HTR-8/SVneo (cell line): ENCODE measurements at regions not wholly inside any gene's neighbourhood (a gene's known extent, or its start where the extent isn't known, plus 50 kb on each side); places are given as distances from the start of the nearest gene placed in this dataset.
"Not testable (repeated sequence)": the region's sequence is repeated elsewhere in the genome, so short reads cannot be mapped to it uniquely, and the experiment has no call there.

Source experiments
- DNase-seq: peaks from one replicate; pipeline ENCODE4 v3.0.0; 2011; ENCODE audit warnings: low spot score, mixed read lengths; ENCODE audit not compliant: insufficient read length
- FAIRE-seq: peaks from 2 replicates; lab custom pipeline; 2011; peaks lifted over from hg19 to GRCh38; lab: Jason Lieb, UNC

DNA sequence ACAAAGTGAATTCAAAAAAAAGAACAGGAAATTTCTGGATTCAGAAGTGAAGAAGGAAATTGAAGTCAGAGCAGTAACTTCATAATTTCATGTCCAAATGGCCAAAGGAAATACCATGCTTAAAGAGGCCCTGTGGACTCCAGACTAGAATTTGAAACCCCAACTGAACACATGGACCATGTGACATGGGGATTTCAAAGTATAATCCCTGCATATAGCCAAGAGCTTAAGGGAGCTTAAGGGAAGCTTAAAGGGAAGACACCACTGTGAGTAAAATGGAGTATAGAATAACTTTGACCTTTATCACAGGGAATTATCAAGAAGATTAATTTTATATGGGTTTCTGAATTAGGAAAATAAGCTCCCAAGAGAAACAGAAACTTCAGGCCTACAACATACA is 241.8 kb upstream of the POGK start:
- DNase-seq (no peak), FAIRE-seq (no peak)

DNA sequence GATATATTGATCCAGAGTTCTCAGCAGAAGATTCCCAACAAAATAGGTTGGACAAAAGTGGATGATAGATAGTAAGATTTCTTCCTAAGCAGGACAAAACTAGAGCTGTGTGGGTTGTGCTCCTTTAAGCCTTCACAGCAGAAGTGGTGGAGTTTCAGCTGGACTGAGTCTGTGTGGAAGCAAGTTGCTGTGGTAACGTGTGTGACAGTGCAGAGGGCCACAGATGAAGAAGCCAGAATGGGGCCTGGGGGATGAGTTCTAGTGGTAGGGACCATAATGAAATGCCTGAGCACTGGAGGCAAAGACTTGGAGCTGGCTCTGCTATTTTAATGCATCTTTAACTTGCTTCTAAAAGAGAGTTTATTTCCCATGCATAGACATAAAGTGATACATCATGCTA is 238.7 kb upstream of the POGK start:
- DNase-seq: no peak
- no peak for FAIRE-seq

DNA sequence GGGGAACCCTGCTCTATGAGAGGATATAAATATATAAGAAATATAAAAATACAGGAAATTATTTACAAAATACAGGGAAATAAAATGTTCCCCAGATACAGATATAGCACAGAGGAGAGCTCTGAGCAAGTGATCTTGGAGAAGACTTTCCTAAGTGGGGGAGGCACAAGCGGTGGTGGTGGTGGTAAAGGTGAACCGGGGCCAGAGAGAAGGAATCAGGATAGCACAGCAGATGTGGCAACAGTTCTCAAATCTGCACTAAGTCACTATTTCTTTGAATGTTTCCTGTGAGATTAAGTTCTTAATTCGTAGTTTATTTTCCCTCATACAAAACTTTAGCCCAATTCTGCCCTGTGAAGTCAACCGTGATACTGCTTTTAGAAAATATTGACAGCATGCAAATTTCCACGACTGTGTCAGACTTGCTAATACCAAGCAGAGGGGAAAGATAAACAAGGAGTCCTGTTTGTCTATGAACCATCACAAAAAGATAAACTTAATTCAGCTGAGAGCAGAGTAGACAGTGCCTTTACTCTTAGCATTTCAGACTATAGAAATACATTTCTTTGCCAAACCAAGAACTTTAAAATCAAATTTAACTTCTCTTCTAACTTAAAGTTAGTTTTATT is 237.5 kb upstream of the POGK start:
- DNase-seq: no peak
- FAIRE-seq: no peak

DNA sequence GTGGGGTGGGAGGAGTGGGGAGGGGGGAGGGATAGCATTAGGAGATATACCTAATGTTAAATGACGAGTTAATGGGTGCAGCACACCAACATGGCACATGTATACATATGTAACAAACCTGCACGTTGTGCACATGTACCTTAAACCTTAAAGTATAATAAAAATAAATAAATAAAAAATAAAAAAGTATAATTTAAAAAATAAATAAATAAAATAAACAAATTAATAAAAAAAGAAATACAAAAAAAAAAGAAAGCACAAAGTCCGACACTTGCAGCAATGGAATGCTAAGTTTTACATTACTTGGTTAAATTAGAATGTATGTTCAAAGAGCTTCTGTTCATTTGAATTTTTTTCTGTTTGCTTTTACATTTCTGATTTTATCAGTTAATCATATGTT is 236.5 kb upstream of the POGK start:
- not testable (repeated sequence) for FAIRE-seq

DNA sequence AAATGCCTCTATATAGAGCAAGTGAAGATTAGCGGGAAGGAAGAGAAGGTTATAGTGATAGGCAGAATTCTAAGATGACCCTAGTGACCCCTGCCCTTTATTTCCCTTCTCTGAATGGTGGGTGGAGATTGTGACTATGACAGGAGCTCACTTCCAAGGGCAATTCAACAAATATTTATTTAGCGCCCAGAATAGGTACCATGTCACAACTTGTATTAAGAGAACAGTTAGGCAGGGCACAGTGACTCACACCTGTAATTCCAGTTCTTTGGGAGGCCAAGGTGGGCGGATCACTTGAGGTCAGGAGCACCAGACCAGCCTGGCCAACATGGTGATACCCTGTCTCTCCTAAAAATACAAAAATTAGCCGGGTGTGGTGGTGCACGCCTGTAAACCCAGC is 236.0 kb upstream of the POGK start:
- FAIRE-seq: no peak
- no peak for DNase-seq

More for the DNA sequence above, 236.5 kb upstream of the POGK start:
- not testable (repeated sequence) for DNase-seq

DNA sequence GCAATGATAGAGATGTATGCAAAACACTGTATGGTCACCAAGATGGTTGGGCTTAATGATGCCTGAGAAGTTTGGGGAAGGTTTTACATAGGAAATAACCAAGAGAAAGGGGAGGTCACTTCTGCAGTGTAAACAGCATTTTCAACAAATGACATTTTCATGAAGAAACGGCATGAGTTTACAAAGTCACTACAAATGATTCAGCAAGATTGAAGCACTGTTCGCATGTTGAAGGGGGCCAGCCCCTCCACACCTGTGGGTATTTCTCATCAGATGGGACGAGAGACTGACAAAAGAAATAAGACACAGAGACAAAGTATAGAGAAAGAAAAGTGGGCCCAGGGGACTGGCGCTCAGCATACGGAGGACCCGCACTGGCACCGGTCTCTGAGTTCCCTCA is 234.1 kb upstream of the POGK start:
- DNase-seq: no peak
- no peak for FAIRE-seq

DNA sequence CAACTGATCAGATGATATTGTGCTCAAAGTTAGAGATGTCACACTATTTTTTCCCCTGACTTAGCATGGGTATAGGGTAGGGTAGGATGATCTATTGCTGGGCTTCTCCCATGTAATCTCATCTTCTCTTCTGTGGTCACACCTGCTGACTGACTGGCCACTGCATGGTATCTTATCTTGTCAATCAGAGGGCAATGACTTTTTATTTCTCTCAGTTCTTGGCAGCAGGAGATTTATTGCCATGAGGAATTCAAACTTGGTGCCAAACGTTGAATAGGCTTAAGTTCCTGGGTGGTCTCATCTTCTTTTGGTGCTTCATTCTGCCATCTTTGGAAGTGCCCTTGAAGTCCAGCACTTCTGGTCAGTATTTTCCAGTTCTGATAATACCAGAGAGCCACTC is 226.4 kb upstream of the POGK start:
- no peak for FAIRE-seq

DNA sequence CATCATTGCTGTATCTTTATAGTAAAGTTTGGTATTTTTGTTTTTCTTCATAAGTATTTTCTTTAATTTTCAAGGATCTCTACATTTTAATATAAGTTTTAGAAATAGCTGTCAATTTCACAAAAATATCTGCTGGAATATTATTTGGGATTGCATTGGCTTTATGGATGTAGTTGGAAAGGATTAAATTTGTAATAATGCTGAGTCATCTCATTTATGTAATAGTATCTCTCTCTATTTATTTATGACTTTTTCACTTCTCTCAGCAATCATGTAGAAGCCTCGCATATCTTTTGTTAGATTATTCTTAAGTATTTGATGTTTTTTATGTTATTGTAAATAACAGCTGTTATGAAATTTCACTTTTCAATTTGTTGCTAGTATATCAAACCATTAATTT is 223.1 kb upstream of the POGK start:
- DNase-seq (no peak), FAIRE-seq (no peak)

More for the DNA sequence above, 226.4 kb upstream of the POGK start:
- no peak for DNase-seq

DNA sequence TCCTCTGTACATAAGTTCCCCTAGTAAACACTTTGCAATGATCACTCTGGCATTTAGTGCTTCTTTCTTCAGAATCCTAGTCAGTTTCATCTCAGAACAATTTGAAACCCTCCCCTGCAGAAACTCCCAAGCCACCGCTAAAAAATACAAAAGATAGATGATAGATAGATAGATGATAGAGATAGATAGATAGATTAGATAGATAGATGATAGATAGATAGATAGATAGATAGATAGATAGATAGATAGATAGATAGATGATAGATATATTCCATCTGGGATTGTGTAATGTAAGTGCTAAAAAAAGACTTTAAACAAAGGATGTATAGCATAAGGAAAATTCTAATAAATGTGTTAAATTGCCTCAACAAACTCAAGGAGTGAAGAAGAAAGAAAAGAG is 212.6 kb upstream of the POGK start:
- no peak for DNase-seq
- FAIRE-seq: no peak

DNA sequence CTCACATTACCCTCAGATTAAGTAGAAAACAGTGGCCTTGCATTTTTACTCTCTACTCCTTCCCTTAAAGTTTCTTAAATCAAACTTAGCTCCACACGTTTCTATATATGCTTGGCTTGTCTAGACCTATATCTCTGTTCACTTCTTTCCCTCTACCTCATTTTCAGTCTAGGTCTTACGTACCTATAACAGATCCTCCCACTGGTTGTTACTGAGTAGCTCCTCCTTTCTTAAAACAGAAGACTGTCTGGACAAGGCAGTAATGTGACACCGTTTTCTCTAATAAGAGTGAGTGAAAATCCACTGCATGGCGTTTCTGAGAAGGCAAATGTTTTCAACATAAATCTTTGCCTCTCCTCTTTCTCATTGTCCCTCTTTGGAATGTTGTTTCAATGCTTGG is 211.7 kb upstream of the POGK start:
- DNase-seq (no peak), FAIRE-seq (no peak)

DNA sequence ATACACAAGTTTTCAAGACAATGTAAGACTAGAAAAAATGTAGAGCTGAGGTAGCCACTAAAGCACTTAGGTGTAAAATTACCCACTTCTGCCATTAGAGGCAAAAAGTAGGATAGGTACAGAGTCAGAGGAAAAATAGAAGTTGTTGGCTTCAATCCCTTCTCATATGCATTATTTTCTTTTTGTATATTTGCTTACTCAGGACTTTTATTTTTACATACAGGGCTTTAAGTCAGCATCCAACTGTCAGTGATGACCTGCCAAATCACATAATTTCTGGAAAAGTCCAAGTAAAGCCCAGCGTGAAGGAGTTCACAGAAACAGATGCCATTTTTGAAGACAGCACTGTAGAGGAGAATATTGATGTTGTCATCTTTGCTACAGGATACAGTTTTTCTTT is 211.0 kb upstream of the POGK start:
- no peak for FAIRE-seq

DNA sequence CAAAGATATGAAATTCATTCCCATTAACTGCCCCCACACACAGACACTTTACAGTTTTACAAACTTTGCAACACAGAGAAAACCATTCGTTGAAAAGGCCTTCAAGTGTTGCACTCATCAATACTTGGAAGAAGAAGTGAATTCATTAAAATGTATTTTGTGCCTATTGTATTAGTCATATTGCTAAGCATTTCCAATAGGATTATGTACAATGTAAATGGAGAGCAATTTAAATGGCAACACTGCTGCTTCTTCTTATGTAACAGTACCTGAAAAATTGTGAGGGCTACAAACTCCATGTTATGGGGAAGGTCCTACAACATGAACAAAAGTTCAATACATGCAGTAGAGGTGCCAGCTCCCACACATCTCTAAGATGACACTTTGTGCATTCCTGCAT is 209.3 kb upstream of the POGK start:
- no peak for FAIRE-seq
- DNase-seq: no peak

More for the DNA sequence above, 211.0 kb upstream of the POGK start:
- no peak for DNase-seq

DNA sequence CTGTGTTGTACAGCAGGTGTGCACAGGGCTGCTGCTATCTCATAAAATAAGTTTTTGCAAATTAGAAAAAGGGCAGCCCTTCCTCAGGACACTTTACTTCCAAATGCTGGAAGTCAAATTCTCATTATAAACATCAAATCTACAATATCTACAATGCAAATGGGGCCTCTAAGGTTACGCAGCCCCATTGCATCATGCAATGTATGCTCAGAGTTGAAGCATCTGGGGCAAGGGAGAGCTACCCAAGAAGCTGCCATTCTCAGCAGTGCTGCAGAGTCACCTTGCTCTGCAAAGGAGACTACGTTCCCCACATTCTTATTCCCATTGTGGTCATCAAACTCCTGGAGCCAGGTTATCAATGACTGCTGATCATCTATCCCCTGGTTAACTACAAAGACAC is 208.9 kb upstream of the POGK start:
- no peak for DNase-seq
- no peak for FAIRE-seq

DNA sequence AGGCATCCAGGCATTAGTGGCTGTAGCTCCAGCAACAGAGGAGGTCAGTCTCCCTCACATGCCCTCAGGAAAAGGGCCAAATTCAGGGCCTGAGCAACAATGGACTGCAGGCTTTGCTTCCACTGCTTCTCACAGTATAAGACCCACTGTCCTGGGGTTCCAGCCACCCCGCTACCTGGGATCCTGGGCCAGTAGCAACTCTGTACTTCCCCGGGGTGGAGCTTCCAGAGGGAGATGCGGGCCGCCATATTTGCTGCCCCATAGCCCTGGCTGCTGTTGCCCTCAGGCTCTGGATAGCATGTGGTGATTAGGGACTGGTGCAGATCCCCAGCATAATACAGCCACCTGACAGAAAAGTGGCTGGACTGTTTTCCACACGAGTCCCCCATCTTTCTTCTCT is 201.1 kb upstream of the POGK start:
- FAIRE-seq (no peak), DNase-seq (no peak)

DNA sequence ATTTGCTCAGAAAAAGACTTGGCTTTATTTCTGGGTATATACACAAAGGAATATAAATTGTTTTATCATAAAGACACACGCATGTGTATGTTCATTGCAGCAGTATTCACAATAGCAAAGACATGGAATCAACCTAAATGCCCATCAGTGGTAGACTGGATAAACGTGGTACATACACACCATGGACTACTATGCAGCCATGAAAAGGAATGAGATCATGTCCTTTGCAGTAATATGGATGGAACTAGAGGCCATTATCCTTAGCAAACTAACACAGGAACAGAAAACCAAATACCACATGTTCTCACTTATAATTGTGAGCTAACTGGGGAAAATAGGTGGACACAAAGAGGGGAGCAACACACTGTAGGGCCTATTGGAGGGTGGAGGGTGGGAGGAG is 182.0 kb upstream of the POGK start:
- not testable (repeated sequence) for DNase-seq, FAIRE-seq

DNA sequence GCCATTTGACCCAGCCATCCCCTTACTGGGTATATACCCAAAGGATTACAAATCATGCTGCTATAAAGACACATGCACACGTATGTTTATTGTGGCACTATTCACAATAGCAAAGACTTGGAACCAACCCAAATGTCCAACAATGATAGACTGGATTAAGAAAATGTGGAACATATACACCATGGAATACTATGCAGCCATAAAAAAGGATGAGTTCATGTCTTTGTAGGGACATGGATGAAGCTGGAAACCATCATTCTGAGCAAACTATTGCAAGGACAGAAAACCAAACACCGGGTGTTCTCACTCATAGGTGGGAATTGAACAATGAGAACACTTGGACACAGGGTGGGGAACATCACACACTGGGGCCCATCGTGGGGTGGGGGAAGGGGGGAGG is 172.5 kb upstream of the POGK start:
- FAIRE-seq: not testable (repeated sequence)

DNA sequence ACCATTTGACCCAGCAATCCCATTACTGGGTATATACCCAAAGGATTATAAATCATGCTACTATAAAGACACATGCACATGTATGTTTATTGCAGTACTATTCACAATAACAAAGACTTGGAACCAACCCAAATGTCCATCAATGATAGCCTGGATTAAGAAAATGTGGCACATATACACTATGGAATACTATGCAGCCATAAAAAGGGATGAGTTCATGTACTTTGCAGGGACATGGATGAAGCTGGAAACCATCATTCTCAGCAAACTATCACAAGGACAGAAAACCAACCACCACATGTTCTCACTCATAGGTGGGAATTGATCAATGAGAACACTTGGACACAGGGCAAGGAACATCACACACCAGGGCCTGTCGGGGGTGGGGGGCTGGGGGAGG is 171.7 kb upstream of the POGK start:
- FAIRE-seq: not testable (repeated sequence)

More for the DNA sequence above, 172.5 kb upstream of the POGK start:
- not testable (repeated sequence) for DNase-seq

DNA sequence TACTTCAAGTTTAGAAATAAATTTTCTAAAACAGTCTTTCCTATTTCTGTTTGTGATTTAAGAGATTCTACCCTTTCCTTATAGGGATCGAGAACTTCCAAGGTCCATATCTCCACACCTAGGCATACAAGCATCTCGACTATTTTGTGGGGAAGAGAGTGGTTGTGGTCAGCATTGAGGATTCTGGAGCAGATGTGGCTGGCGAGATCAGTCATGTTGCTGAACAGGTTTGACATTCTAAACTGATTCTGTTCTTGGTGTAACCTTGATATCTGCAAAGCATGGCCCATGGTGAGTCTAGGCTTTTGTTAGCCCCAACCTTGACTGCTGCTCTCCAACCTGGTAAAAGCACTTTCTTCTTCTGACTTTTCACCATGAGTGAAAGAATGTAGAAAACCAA is 167.6 kb upstream of the POGK start:
- no peak for DNase-seq
- FAIRE-seq: no peak

More for the DNA sequence above, 171.7 kb upstream of the POGK start:
- not testable (repeated sequence) for DNase-seq

DNA sequence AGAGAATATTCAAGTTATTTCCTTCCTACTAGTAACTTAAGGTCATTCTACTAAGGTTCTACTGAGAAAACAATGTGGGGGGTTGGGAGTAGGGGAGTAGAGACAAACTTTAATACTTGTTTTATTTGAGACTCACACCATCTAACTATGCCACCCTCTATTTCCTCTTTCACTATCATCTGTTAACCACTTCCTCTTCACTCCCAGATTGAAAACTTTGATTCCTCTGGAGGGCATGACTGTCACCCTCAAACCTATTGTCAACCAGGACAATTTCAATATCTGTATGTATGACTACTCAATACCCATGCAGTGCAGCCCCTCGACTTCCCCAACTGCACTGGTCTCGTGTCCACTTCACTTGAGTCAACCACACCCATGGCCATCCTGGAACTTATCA is 165.6 kb upstream of the POGK start:
- no peak for DNase-seq

DNA sequence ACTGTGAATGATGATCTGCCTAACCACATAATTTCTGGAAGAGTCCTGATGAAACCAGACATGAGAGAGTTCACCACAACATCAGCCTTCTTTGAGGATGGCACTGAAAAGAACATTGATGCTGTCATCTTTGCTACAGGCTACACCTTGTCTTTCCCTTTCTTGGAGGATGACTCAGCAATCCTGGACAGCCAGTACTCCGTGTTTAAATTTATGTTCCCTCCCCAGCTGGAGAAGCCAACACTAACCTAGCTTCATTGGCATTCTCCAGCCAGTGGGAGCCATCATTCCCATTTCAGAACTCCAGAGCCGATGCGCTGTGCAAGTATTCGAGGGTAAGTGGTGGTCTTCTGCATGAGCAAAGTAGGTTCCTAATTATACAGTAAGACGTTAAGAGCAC is 164.1 kb upstream of the POGK start:
- FAIRE-seq (no peak), DNase-seq (no peak)

More for the DNA sequence above, 165.6 kb upstream of the POGK start:
- FAIRE-seq: no peak

DNA sequence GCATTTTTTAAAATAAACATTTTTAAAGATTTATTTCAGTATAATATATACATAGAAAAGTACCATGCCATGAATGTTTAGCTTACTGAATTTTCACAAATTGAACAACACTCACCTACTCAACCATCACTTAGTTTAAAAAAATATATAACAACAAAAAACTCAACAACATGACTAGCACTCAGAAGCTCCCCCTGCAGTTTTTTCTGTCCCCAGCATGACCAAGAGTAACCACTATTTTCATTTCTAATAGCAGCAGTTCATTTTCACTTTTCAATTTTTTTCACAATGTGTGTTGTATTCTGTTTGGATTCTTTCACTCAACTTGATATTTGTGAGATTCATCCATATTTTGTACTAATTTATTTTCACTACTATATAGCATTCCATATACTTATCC is 162.3 kb upstream of the POGK start:
- DNase-seq: no peak
- FAIRE-seq: no peak

DNA sequence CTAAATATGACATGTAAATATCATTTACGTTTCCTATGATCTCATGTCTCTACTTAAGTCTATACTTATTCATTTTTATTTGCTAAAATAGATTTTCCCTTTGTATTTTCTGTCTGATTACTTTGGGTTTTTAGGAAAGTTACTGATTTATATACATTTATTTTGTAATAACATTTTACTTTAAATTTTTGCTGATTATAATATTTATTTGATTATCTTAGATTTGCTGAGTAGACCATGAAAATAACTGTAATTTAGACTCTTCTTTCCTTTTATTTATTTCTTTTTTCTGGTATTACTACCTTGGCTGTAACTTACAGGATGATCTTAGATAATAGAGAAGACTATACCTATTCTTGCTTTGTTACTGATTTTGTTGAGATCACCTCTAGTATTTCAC is 159.9 kb upstream of the POGK start:
- FAIRE-seq (no peak), DNase-seq (no peak)

DNA sequence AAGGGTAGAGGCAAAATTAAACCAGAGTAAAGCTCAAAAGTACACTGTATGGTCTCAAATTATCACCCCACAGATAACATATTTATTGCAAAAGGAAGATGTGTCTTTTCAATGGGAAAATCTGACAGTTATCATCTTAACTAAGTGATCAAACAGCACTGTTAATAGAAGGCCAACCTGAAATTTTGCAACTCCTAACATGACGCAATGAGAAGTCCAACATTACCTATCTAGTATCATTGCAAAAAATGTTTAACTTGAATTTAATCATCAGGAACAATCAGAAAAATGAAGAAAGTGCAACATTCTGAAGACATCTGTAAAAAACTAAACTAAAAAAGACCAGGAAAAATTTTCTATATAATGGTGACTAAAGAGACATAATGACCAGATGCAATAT is 156.7 kb upstream of the POGK start:
- no peak for DNase-seq
- no peak for FAIRE-seq
